ENCODE measurements at regions not wholly inside any gene's neighbourhood (a gene's known extent, or its start where the extent isn't known, plus 50 kb on each side); places are given as distances from the start of the nearest gene placed in this dataset.

GRCh38 chr11:104476898-104477297 lies 313.0 kb upstream of the PDGFD start:
- no peak for DNase-seq (ENCODE audit: low read depth, low spot score)
- Mint-ChIP-seq H3K27ac (ENCODE audit: unreplicated experiment) (no peak overlapping the region), H3K9me3 (peaks cover 4% of the 10 kb centered on the region), H3K4me1 (no peaks in the 10 kb centered on the region), H3K36me3 (ENCODE audit: low read depth) (no peaks in the 10 kb centered on the region), H3K27me3 (ENCODE audit: low read depth) (no peaks in the 10 kb centered on the region), H3K4me3 (no peak overlapping the region)
- no peak for TF ChIP-seq CTCF (conservative IDR thresholded peaks at IDR 0.05)

GRCh38 chr11:104476454-104476853 lies 312.5 kb upstream of the PDGFD start:
- Mint-ChIP-seq H3K36me3 (ENCODE audit: low read depth) (no peaks in the 10 kb centered on the region), H3K4me1 (no peaks in the 10 kb centered on the region), H3K27me3 (ENCODE audit: low read depth) (no peaks in the 10 kb centered on the region), H3K27ac (ENCODE audit: unreplicated experiment) (no peak overlapping the region), H3K9me3 (peaks cover 4% of the 10 kb centered on the region), H3K4me3 (no peak overlapping the region)
- DNase-seq (ENCODE audit: low read depth, low spot score) = no peak
- TF ChIP-seq CTCF (conservative IDR thresholded peaks at IDR 0.05) = no peak

- TF ChIP-seq CTCF (conservative IDR thresholded peaks at IDR 0.05) = no peak
- H3K9me3 Mint-ChIP-seq = no peaks in the 10 kb centered on the region
- H3K36me3 Mint-ChIP-seq (ENCODE audit: low read depth) = no peaks in the 10 kb centered on the region
- H3K4me3 Mint-ChIP-seq = no peak overlapping the region
- DNase-seq (ENCODE audit: low read depth, low spot score) = no peak
- H3K27me3 Mint-ChIP-seq (ENCODE audit: low read depth) = no peaks in the 10 kb centered on the region
- H3K27ac Mint-ChIP-seq (ENCODE audit: unreplicated experiment) = no peak overlapping the region
- H3K4me1 Mint-ChIP-seq = no peaks in the 10 kb centered on the region
Observed at GRCh38 chr11:104467404-104467803, 303.5 kb upstream of the PDGFD start.

- no peak for DNase-seq (ENCODE audit: low read depth, low spot score)
- Mint-ChIP-seq H3K9me3 (no peaks in the 10 kb centered on the region), H3K4me3 (no peak overlapping the region), H3K27ac (ENCODE audit: unreplicated experiment) (no peak overlapping the region), H3K27me3 (ENCODE audit: low read depth) (no peaks in the 10 kb centered on the region), H3K36me3 (ENCODE audit: low read depth) (no peaks in the 10 kb centered on the region), H3K4me1 (no peaks in the 10 kb centered on the region)
- TF ChIP-seq CTCF (conservative IDR thresholded peaks at IDR 0.05) = no peak
Observed at GRCh38 chr11:104465321-104465720, 301.4 kb upstream of the PDGFD start.

GRCh38 chr11:104464691-104465090 lies 300.7 kb upstream of the PDGFD start:
- TF ChIP-seq CTCF (conservative IDR thresholded peaks at IDR 0.05) = no peak
- H3K9me3 Mint-ChIP-seq = no peaks in the 10 kb centered on the region
- H3K27ac Mint-ChIP-seq (ENCODE audit: unreplicated experiment) = no peak overlapping the region
- H3K27me3 Mint-ChIP-seq (ENCODE audit: low read depth) = no peaks in the 10 kb centered on the region
- DNase-seq (ENCODE audit: low read depth, low spot score) = no peak
- H3K4me3 Mint-ChIP-seq = no peak overlapping the region
- no peaks in the 10 kb centered on the region for H3K36me3 Mint-ChIP-seq (ENCODE audit: low read depth)
- H3K4me1 Mint-ChIP-seq = no peaks in the 10 kb centered on the region

GRCh38 chr11:104462341-104462740 lies 298.4 kb upstream of the PDGFD start:
- H3K27ac Mint-ChIP-seq (ENCODE audit: unreplicated experiment) = no peak overlapping the region
- H3K27me3 Mint-ChIP-seq (ENCODE audit: low read depth) = no peaks in the 10 kb centered on the region
- no peaks in the 10 kb centered on the region for H3K9me3 Mint-ChIP-seq
- no peaks in the 10 kb centered on the region for H3K36me3 Mint-ChIP-seq (ENCODE audit: low read depth)
- DNase-seq (ENCODE audit: low read depth, low spot score) = no peak
- H3K4me1 Mint-ChIP-seq = no peaks in the 10 kb centered on the region
- no peak overlapping the region for H3K4me3 Mint-ChIP-seq
- TF ChIP-seq CTCF (conservative IDR thresholded peaks at IDR 0.05) = no peak
